PC-3 (cell line): ENCODE measurements at regions not wholly inside any gene's neighbourhood (a gene's known extent, or its start where the extent isn't known, plus 50 kb on each side); places are given as distances from the start of the nearest gene placed in this dataset.

Source experiments
- ATAC-seq: fragments of 200-7000 bp; cut with Tn5 transposase; 2 replicates; pipeline ENCODE4 v1.9.1; 2020; ENCODE audit warnings: mild to moderate bottlenecking, moderate library complexity
- BruUV-seq: library from RNA; stranded (reverse); fragments of 400-500 nt; replicated peaks from 2 replicates; lab custom pipeline; 2021; lab: Mats Ljungman, UMichigan
- CTCF ChIA-PET: fragments of 300-600 bp; sonication (Branson Sonifier 250); formaldehyde crosslinking; loops from one replicate; lab custom pipeline; 2022; ENCODE audit warnings: antibody characterized with exemption; lab: Charles Lee
- POLR2A ChIA-PET: fragments of 300-600 bp; sonication (Branson Sonifier 250); formaldehyde crosslinking; loops from one replicate; lab custom pipeline; 2022; ENCODE audit warnings: antibody characterized with exemption; ENCODE audit not compliant: unreplicated experiment; lab: Charles Lee
- DNase-seq: peaks from one replicate; pipeline ENCODE4 v3.0.0-alpha.2; 2015
- H2AFZ ChIP-seq: fragments of 300-600 bp; sonication (generic); 2 replicates; pipeline ENCODE4 v1.6.0; 2016; ENCODE audit warnings: antibody characterized with exemption, low read length
- H3F3A ChIP-seq: fragments of 300-600 bp; sonication (generic); one replicate; pipeline ENCODE4 v1.6.0; 2017; ENCODE audit warnings: antibody characterized with exemption, low read length, control low read depth, mild to moderate bottlenecking; ENCODE audit not compliant: unreplicated experiment
- H3K27ac ChIP-seq: fragments of 300-600 bp; sonication (generic); 2 replicates; pipeline ENCODE4 v1.5.1; 2016; ENCODE audit warnings: mild to moderate bottlenecking, low read length
- H3K27me3 ChIP-seq: fragments of 300-600 bp; sonication (generic); 2 replicates; pipeline ENCODE4 v1.6.1; 2016; ENCODE audit warnings: low read length, mixed read lengths
- H3K36me3 ChIP-seq: fragments of 300-600 bp; sonication (generic); 2 replicates; pipeline ENCODE4 v1.6.1; 2016; ENCODE audit warnings: low read depth, mixed run types, low read length, mixed read lengths
- H3K4me1 ChIP-seq: fragments of 300-600 bp; sonication (generic); 2 replicates; pipeline ENCODE4 v1.5.1; 2016; ENCODE audit warnings: low read length; ENCODE audit not compliant: insufficient read depth
- H3K4me2 ChIP-seq: fragments of 300-600 bp; sonication (generic); 2 replicates; pipeline ENCODE4 v1.6.0; 2016; ENCODE audit warnings: low read length
- H3K4me3 ChIP-seq: fragments of 300-600 bp; sonication (generic); 2 replicates; pipeline ENCODE4 v1.5.1; 2016; ENCODE audit warnings: mild to moderate bottlenecking, low read length, mixed read lengths
- H3K79me2 ChIP-seq: fragments of 300-600 bp; sonication (generic); 2 replicates; pipeline ENCODE4 v1.6.1; 2017; ENCODE audit warnings: low read length, mixed read lengths
- H3K9ac ChIP-seq: fragments of 300-600 bp; sonication (generic); 2 replicates; pipeline ENCODE4 v1.6.0; 2016; ENCODE audit warnings: mild to moderate bottlenecking, low read length
- H3K9me2 ChIP-seq: fragments of 300-600 bp; sonication (generic); replicated peaks from 2 replicates; pipeline ENCODE4 v1.6.1; 2016; ENCODE audit warnings: mixed run types, low read length, mixed read lengths
- H3K9me3 ChIP-seq: fragments of 300-600 bp; sonication (generic); 2 replicates; pipeline ENCODE4 v1.6.1; 2016; ENCODE audit warnings: low read length, mixed read lengths
- H4K20me1 ChIP-seq: fragments of 300-600 bp; sonication (generic); 2 replicates; pipeline ENCODE4 v1.6.1; 2016; ENCODE audit warnings: low read length, mixed read lengths
- EZH2 ChIP-seq: fragments of 300-600 bp; sonication (generic); IDR thresholded peaks from one replicate; pipeline ENCODE4 v1.6.1; 2017; ENCODE audit warnings: antibody characterized with exemption, mild to moderate bottlenecking, low read length; ENCODE audit not compliant: unreplicated experiment
- EZH2phosphoT487 ChIP-seq: fragments of 300-600 bp; sonication (generic); IDR thresholded peaks from 2 replicates; pipeline ENCODE4 v1.6.1; 2018; ENCODE audit warnings: mild to moderate bottlenecking, antibody characterized with exemption, low read length, borderline replicate concordance
- intact Hi-C: fragments of 100-400 bp; cut with micrococcal nuclease; formaldehyde crosslinking; loops from 2 replicates; pipeline ENCODE4 v1.9.0; 2023
- TF ChIP-seq, protein P1 (sequence below): fragments of 300-600 bp; sonication (generic); conservative IDR thresholded peaks from 2 replicates; pipeline ENCODE4 v1.5.1; 2017; ENCODE audit warnings: antibody characterized with exemption, low read depth, mild to moderate bottlenecking, low read length

DNA sequence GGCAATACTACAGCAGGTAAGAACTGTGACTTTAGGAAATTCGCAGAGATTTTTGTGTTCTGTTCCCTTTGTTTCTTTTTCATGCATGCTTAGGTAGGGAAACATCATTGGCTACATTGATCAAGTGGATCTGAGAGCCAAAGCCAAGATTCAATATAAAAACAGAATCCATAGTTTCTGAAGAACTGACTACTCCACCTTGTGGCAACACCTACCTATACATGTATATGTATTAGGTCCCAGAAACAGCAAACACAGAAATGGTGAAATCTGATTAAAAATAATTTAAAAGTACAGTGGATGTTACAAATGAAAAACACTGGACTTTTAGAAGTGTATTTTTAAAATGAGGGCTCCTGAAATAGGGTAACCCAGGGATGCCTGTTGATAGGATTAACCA, 322.6 kb upstream of the MAOA start:
- Histone ChIP-seq H3K9me3 (0 out of 2 replicates have a peak, but pooled peaks cover 6% of the 10 kb centered on the region), H3K4me3 (no peak overlapping the region), H3K27me3 (no peaks in the 10 kb centered on the region), H3K9me2 (no peaks in the 10 kb centered on the region), H4K20me1 (no peaks in the 10 kb centered on the region), H2AFZ (no peak overlapping the region), H3K36me3 (no peaks in the 10 kb centered on the region), H3K4me1 (no peaks in the 10 kb centered on the region), H3F3A (no peaks in the 10 kb centered on the region), H3K79me2 (no peaks in the 10 kb centered on the region), H3K4me2 (no peak overlapping the region), H3K27ac (no peak overlapping the region), H3K9ac (no peak overlapping the region)
- TF ChIP-seq EZH2phosphoT487 (no peak), EZH2 (no peak)
- TF ChIP-seq, protein P1, sequence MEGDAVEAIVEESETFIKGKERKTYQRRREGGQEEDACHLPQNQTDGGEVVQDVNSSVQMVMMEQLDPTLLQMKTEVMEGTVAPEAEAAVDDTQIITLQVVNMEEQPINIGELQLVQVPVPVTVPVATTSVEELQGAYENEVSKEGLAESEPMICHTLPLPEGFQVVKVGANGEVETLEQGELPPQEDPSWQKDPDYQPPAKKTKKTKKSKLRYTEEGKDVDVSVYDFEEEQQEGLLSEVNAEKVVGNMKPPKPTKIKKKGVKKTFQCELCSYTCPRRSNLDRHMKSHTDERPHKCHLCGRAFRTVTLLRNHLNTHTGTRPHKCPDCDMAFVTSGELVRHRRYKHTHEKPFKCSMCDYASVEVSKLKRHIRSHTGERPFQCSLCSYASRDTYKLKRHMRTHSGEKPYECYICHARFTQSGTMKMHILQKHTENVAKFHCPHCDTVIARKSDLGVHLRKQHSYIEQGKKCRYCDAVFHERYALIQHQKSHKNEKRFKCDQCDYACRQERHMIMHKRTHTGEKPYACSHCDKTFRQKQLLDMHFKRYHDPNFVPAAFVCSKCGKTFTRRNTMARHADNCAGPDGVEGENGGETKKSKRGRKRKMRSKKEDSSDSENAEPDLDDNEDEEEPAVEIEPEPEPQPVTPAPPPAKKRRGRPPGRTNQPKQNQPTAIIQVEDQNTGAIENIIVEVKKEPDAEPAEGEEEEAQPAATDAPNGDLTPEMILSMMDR = peak; percentile 35
- intact Hi-C loops = no loop called here
- ATAC-seq = no peak
- no TSS peak for BruUV-seq
- no peak for DNase-seq
- POLR2A ChIA-PET = no interaction called here
- CTCF ChIA-PET = no interaction called here

DNA sequence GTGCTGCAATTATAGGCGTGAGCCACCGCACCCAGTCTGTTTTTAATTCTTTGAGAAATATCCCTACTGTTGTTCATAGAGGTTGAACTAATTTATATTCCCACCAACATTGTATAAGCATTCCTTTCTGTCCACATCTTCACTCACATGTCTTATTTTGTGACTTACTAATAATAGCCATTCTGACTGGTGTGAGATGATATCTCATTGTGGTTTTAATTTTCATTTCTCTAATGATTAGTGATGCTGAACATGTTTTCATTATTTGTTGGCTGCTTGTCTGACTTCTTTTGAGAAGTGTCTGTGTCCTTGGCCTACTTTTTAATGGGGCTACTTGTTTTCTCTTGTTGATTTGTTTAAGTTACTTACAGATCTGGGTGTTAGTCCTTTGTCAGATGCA, 310.9 kb upstream of the MAOA start:
- DNase-seq (no peak), ATAC-seq (no peak)
- Histone ChIP-seq H3K9ac (no peak overlapping the region), H3K27ac (no peak overlapping the region), H3F3A (no peaks in the 10 kb centered on the region), H3K36me3 (no peaks in the 10 kb centered on the region), H4K20me1 (no peaks in the 10 kb centered on the region), H3K4me1 (no peaks in the 10 kb centered on the region), H3K9me2 (no peaks in the 10 kb centered on the region), H2AFZ (no peak overlapping the region), H3K27me3 (no peaks in the 10 kb centered on the region), H3K4me2 (no peak overlapping the region), H3K9me3 (no peaks in the 10 kb centered on the region), H3K4me3 (no peak overlapping the region), H3K79me2 (no peaks in the 10 kb centered on the region)
- TF ChIP-seq EZH2 (no peak), EZH2phosphoT487 (no peak)
- TF ChIP-seq, protein P1 = no peak
- ChIA-PET CTCF (no interaction called here), POLR2A (no interaction called here)
- intact Hi-C loops = loop anchor here (10.0 kb wide), 1 partner anchor 410 kb away; no protein-coding TSS in a partner anchor
- no TSS peak for BruUV-seq

DNA sequence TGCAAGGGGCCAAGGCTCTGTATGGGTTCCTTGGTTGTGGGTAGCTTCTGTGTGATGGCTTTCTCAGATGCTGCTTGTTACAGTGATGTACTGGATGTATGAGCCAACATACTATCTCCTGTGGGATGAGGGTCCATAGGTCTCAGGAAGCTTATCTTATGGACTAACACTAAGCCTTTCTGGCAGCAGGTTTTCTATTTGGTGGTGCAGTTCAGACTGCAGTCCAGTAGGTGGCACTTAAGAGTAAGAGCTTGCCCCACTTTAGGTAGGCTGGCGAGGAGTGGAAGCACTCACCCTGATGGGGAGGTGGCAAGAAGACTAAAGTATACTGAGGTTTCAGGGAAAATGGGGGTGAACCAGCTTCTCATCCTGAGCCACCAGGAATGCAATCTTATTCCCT, 306.7 kb upstream of the MAOA start:
- ChIA-PET CTCF (interaction anchor here (0.6 kb wide), 1 partner anchor 207 kb away, joined by 3 read pairs; no protein-coding TSS in a partner anchor), POLR2A (no interaction called here)
- Histone ChIP-seq H4K20me1 (no peaks in the 10 kb centered on the region), H3K4me2 (no peak overlapping the region), H3K9ac (no peak overlapping the region), H3K9me3 (no peaks in the 10 kb centered on the region), H2AFZ (no peak overlapping the region), H3K79me2 (no peaks in the 10 kb centered on the region), H3K36me3 (no peaks in the 10 kb centered on the region), H3K9me2 (no peaks in the 10 kb centered on the region), H3K27ac (no peak overlapping the region), H3K27me3 (no peaks in the 10 kb centered on the region), H3K4me1 (no peaks in the 10 kb centered on the region), H3K4me3 (no peak overlapping the region), H3F3A (no peaks in the 10 kb centered on the region)
- no TSS peak for BruUV-seq
- intact Hi-C loops = loop anchor here (2.0 to 10.0 kb wide), 2 partner anchors 209 to 405 kb away; no protein-coding TSS in a partner anchor
- TF ChIP-seq EZH2 = no peak
- TF ChIP-seq EZH2phosphoT487 = no peak
- TF ChIP-seq, protein P1 = peak; percentile 70
- ATAC-seq (no peak), DNase-seq (peak; percentile 55)
